ENCODE measurements at regions not wholly inside any gene's neighbourhood (a gene's known extent, or its start where the extent isn't known, plus 50 kb on each side); places are given as distances from the start of the nearest gene placed in this dataset.
"Not testable (repeated sequence)": the region's sequence is repeated elsewhere in the genome, so short reads cannot be mapped to it uniquely, and the experiment has no call there.

- in situ Hi-C loops (cut with HindIII; ENCODE audit: low pct_ligation_motif_present, low sequenced_read_pairs) = not testable (repeated sequence)
Measured at GRCh38 chr1:25171013-25171412, 61.3 kb downstream of the SYF2 start.

GRCh38 chr1:25170439-25170838 lies 61.9 kb downstream of the SYF2 start:
- TF ChIP-seq, protein P1, sequence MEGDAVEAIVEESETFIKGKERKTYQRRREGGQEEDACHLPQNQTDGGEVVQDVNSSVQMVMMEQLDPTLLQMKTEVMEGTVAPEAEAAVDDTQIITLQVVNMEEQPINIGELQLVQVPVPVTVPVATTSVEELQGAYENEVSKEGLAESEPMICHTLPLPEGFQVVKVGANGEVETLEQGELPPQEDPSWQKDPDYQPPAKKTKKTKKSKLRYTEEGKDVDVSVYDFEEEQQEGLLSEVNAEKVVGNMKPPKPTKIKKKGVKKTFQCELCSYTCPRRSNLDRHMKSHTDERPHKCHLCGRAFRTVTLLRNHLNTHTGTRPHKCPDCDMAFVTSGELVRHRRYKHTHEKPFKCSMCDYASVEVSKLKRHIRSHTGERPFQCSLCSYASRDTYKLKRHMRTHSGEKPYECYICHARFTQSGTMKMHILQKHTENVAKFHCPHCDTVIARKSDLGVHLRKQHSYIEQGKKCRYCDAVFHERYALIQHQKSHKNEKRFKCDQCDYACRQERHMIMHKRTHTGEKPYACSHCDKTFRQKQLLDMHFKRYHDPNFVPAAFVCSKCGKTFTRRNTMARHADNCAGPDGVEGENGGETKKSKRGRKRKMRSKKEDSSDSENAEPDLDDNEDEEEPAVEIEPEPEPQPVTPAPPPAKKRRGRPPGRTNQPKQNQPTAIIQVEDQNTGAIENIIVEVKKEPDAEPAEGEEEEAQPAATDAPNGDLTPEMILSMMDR (IDR thresholded peaks at IDR 0.05; ENCODE audit: low read depth, low read length, missing control alignments) = no peak
- Histone ChIP-seq H3K27me3 (replicated peaks) (no peaks in the 10 kb centered on the region), H3K4me3 (ENCODE audit: low read depth, low read length) (no peak overlapping the region), H3K27ac (no peak overlapping the region), H3K36me3 (replicated peaks) (no peaks in the 10 kb centered on the region)
- DNase-seq = no peak
- in situ Hi-C loops (cut with HindIII; ENCODE audit: low pct_ligation_motif_present, low sequenced_read_pairs) = no loop called here

More at GRCh38 chr1:25171013-25171412, 61.3 kb downstream of the SYF2 start:
- not testable (repeated sequence) for H3K27ac ChIP-seq; H3K27me3 ChIP-seq (replicated peaks); H3K4me3 ChIP-seq (ENCODE audit: low read depth, low read length); DNase-seq; H3K36me3 ChIP-seq (replicated peaks)

DNA sequence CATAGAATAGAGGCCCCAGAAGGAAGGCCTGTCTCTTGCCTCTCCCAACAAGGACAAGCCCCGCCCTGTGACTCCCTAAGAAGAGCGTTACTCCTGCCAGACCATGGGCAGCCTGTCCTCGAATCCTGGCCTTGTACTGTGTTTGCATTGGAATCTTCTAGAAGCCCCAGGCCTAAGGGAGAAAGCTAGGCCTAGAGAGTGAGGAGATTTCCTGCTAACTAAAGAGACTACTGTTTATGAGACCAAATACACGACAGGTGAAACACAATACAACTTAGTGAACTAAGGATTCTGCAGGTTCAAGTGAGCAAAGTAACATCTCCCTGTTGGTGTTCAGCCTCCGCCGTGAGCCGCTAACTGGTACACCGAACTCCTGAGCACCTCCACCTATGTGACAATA lies 62.7 kb downstream of the SYF2 start:
- Histone ChIP-seq H3K27ac (no peak overlapping the region), H3K4me3 (ENCODE audit: low read depth, low read length) (no peak overlapping the region), H3K36me3 (replicated peaks) (no peaks in the 10 kb centered on the region), H3K27me3 (replicated peaks) (no peaks in the 10 kb centered on the region)
- no peak for DNase-seq
- in situ Hi-C loops (cut with HindIII; ENCODE audit: low pct_ligation_motif_present, low sequenced_read_pairs) = no loop called here
- TF ChIP-seq, protein P1 (IDR thresholded peaks at IDR 0.05; ENCODE audit: low read depth, low read length, missing control alignments) = no peak

- Histone ChIP-seq H3K4me3 (ENCODE audit: low read depth, low read length) (no peak overlapping the region), H3K27me3 (replicated peaks) (no peaks in the 10 kb centered on the region), H3K36me3 (replicated peaks) (no peaks in the 10 kb centered on the region), H3K27ac (no peak overlapping the region)
- TF ChIP-seq, protein P1 (IDR thresholded peaks at IDR 0.05; ENCODE audit: low read depth, low read length, missing control alignments) = no peak
- no peak for DNase-seq
- in situ Hi-C loops (cut with HindIII; ENCODE audit: low pct_ligation_motif_present, low sequenced_read_pairs) = no loop called here
Measured at GRCh38 chr1:25169168-25169567, 63.1 kb downstream of the SYF2 start.

DNA sequence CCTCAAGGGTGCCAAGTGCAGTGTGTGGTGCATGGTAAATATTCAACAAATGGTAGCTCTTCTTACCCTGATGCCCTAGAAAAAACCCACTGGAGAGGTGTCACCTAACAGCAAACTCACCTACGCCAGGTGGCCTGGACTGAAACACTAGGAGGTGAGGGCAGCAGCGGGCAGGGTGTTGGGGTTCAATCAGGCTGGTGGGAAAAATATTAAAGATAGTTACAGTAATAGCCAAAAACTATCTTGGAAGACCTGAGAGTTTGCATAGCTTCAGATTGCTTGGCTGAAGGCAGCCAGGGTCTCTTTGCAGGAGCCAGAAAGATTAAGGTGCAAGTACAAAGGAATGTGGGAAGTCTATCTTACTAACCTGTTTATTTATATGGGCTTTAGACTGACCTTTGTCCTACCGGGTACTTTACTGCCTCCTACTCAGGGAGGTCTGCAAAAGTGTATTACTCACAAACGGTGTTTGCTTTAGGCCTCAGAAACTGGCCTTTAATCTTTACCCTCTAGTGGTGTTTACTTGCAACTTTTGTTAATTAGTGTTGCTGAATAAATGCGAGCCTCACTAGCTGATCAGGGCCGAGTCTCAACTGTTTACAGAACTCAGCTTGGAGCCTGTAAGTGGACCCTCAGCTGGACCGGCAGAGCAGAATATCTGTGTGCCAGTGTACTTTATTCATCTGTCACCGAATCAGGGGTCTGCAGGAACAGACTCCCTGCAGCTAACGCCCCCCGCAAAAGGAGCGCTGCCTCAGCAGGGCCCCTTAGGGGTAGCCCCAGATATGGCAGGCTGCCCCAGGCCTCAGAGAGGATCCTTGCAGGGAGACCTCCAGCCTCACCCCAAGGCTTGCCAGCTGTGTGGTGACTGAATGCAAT lies 63.9 kb downstream of the SYF2 start:
- in situ Hi-C loops (cut with HindIII; ENCODE audit: low pct_ligation_motif_present, low sequenced_read_pairs) = no loop called here
- Histone ChIP-seq H3K4me3 (ENCODE audit: low read depth, low read length) (no peak overlapping the region), H3K36me3 (replicated peaks) (no peaks in the 10 kb centered on the region), H3K27ac (no peak overlapping the region), H3K27me3 (replicated peaks) (no peaks in the 10 kb centered on the region)
- TF ChIP-seq, protein P1 (IDR thresholded peaks at IDR 0.05; ENCODE audit: low read depth, low read length, missing control alignments) = no peak
- DNase-seq = no peak

DNA sequence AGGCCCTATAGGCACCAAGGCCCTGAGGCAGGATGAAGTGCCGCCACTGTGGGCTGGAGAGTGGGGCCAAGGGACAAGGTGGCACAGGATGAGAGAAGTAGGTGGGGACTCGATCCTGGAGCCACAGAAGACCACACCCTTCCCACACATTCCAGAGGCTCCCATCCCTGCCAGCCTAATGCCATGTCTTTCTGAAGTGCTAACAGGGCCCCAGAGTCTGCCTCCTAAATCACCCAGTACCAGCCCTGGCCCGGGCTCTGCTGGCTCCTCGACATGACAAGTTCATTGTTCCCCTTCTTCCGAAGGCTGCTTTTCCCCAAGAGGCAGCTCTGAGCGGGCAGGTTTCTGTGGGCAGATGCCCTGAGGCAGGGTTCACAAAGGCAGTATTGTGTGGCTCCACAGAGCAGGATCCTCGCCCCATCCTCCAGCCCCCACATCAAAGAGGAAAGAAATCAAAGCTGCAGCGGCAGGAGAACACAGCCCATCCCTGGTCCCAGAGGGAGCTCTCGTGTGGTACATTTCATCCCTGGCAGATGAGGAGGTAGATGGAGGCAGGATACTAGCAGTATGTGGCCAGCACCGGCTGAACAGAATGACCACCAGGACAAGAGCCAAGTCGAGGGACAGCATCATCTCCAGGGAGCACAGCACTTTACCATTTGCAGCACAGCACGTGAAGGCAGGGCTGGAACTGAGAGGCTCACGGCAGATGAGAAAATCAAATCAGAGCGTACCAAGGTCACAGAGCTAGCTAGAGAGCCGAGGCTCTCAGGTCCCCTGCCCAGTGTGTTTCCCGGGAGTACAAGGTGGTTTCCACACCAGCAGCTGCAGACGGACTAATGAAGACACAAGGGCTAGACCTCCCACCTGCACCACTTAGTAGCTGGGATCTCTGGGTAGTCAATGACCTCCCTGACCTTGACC lies 64.8 kb downstream of the SYF2 start:
- H3K27me3 ChIP-seq (replicated peaks) = no peaks in the 10 kb centered on the region
- H3K27ac ChIP-seq = no peak overlapping the region
- H3K4me3 ChIP-seq (ENCODE audit: low read depth, low read length) = no peak overlapping the region
- no peaks in the 10 kb centered on the region for H3K36me3 ChIP-seq (replicated peaks)
- in situ Hi-C loops (cut with HindIII; ENCODE audit: low pct_ligation_motif_present, low sequenced_read_pairs) = no loop called here
- TF ChIP-seq, protein P1 (IDR thresholded peaks at IDR 0.05; ENCODE audit: low read depth, low read length, missing control alignments) = no peak
- no peak for DNase-seq
